ENCODE measurements at regions not wholly inside any gene's neighbourhood (a gene's known extent, or its start where the extent isn't known, plus 50 kb on each side); places are given as distances from the start of the nearest gene placed in this dataset.

DNA sequence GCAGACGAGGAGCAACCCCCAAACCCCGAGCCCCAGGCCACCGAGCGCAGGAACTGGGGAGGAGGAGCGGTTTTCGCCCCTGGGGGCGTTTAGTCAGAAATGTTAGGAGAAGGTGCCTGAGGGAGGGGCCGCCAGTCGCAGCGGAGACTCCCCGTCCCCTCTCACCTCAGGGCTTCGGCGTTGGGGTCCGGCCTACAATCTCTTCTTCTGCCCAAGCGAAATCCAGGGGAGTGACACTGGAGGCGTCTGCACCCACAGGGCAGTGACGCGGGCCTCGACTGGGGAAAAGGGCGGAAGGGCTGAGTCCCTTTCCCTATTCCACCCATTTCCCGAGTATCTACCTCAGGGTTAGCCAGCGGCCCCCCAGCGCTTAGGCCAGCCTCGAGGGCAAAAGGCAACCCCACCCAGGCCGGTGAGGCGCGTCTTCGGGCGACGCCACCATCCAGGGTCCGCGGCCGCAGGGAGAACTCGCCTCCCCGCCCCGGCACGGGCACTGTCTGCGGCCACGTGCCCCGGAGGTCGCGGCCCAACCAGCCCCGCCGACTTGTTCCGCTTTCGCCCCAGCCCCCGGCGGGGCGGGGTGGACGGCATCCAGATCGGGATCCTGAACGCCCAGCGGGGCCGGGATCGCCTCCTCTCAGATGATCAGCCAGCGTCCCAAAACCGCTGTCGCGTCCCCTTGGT, 118.7 kb upstream of the BARHL2 start:
- no peaks in the 10 kb centered on the region for H3K9me3 ChIP-seq
- H3K27ac ChIP-seq (replicated peaks in 1 of 4) = no peak overlapping the region
- no peak for DNase-seq (ENCODE audit: extremely low spot score)
- intact Hi-C loops (cut with DNase I) = no loop called here
- no peak for TF ChIP-seq POLR2A (IDR thresholded peaks at IDR 0.05; ENCODE audit: low read depth)
- TF ChIP-seq POLR2AphosphoS5 (IDR thresholded peaks at IDR 0.05) = no peak
- no peak for TF ChIP-seq EP300 (IDR thresholded peaks at IDR 0.05)
- TF ChIP-seq, protein P1, sequence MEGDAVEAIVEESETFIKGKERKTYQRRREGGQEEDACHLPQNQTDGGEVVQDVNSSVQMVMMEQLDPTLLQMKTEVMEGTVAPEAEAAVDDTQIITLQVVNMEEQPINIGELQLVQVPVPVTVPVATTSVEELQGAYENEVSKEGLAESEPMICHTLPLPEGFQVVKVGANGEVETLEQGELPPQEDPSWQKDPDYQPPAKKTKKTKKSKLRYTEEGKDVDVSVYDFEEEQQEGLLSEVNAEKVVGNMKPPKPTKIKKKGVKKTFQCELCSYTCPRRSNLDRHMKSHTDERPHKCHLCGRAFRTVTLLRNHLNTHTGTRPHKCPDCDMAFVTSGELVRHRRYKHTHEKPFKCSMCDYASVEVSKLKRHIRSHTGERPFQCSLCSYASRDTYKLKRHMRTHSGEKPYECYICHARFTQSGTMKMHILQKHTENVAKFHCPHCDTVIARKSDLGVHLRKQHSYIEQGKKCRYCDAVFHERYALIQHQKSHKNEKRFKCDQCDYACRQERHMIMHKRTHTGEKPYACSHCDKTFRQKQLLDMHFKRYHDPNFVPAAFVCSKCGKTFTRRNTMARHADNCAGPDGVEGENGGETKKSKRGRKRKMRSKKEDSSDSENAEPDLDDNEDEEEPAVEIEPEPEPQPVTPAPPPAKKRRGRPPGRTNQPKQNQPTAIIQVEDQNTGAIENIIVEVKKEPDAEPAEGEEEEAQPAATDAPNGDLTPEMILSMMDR (IDR thresholded peaks at IDR 0.05) = no peak
- no peaks in the 10 kb centered on the region for H3K36me3 ChIP-seq
- H3K27me3 ChIP-seq = peaks cover 0 to 95% (median 47%) of the 10 kb centered on the region in 4 donors
- 7% methylated on average over 17 of the region's 59 CpGs for WGBS
- H3K4me1 ChIP-seq = peaks cover 11 to 23% (median 22%) of the 10 kb centered on the region in 4 donors
- peak overlapping the region; percentile 44 to 53 (median 48) for H3K4me3 ChIP-seq

DNA sequence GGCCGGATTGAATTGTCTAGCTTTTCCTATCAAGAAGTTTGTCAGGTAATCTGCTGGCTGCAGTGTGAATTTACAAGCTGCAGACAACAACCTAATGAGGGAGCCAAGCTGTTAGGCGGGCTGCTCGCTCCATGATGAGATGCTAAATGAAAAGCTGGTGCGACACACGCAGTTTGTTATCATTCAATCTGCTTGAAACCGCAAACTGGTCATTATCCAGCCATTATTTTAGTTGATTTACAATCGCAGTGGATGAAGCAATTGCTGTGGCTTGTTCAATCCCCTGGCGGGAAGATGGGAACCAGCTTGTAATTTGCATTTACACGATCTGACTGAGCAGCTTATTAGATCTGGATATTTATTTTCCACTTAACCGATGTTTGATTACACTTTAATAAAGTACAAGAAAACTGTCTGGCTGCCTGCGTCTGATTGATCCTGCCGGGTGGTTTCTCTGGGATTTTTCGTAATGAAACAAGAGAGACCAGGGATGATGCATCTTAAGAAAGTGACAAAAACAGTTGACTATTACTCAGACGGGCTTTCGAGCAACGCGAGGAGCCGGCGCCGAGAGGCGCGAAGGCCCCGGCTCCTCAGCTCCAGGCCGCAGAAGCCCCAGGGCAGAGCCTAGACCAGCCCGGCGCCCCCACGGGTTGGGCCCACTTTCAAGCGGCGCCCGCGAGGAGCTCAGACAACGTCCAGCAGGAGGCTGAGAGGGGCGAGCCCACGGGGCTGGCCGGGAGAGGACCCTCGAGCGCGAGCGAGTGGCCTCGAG, 118.0 kb upstream of the BARHL2 start:
- peak overlapping the region; percentile 44 to 53 (median 48) for H3K4me3 ChIP-seq
- no peaks in the 10 kb centered on the region for H3K36me3 ChIP-seq
- intact Hi-C loops (cut with DNase I) = no loop called here
- H3K4me1 ChIP-seq = peaks cover 11 to 23% (median 22%) of the 10 kb centered on the region in 4 donors
- DNase-seq (ENCODE audit: extremely low spot score) = no peak
- 36% methylated on average over 23 of the region's 40 CpGs for WGBS
- peaks cover 0 to 91% (median 46%) of the 10 kb centered on the region in 4 donors for H3K27me3 ChIP-seq
- H3K27ac ChIP-seq (replicated peaks in 1 of 4) = no peak overlapping the region
- H3K9me3 ChIP-seq = no peaks in the 10 kb centered on the region
- TF ChIP-seq, protein P1 (IDR thresholded peaks at IDR 0.05) = no peak
- TF ChIP-seq EP300 (IDR thresholded peaks at IDR 0.05) = no peak
- TF ChIP-seq POLR2AphosphoS5 (IDR thresholded peaks at IDR 0.05) = no peak
- no peak for TF ChIP-seq POLR2A (IDR thresholded peaks at IDR 0.05; ENCODE audit: low read depth)

DNA sequence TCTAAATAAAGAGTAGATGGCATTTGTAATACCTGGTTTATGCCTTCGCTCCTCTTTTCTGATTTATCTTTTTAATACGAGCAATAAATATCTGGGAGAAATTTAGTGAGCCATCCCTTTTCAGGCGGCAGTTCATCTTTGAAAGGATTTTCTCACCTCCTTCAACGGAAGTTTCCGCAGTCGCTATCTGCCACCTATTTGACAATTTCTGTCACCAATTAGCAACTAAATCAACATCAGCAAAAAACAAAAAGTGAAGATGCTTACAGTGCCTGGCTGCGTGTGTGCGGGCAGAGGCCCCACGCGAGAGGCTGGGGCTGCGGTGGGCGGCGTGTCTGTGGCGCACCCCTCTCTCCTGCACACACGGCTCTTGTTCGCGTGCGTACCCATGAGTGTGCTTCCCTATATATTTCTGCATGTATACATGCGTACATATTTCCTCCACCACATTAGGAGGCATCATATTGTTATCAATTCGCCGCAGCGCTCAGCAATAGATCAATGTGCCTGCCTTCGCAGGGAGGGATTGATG, 117.3 kb upstream of the BARHL2 start:
- intact Hi-C loops (cut with DNase I) = no loop called here
- Histone ChIP-seq H3K9me3 (no peaks in the 10 kb centered on the region), H3K27ac (replicated peaks in 1 of 4) (no peak overlapping the region), H3K4me3 (no peak overlapping the region), H3K27me3 (peaks cover 0 to 84% (median 46%) of the 10 kb centered on the region in 4 donors), H3K36me3 (no peaks in the 10 kb centered on the region), H3K4me1 (peaks cover 11 to 23% (median 22%) of the 10 kb centered on the region in 4 donors)
- 18% methylated on average over 23 of the region's 23 CpGs for WGBS
- no peak for DNase-seq (ENCODE audit: extremely low spot score)
- TF ChIP-seq EP300 (IDR thresholded peaks at IDR 0.05) (no peak), POLR2A (IDR thresholded peaks at IDR 0.05; ENCODE audit: low read depth) (no peak), POLR2AphosphoS5 (IDR thresholded peaks at IDR 0.05) (no peak)
- TF ChIP-seq, protein P1 (IDR thresholded peaks at IDR 0.05) = no peak

DNA sequence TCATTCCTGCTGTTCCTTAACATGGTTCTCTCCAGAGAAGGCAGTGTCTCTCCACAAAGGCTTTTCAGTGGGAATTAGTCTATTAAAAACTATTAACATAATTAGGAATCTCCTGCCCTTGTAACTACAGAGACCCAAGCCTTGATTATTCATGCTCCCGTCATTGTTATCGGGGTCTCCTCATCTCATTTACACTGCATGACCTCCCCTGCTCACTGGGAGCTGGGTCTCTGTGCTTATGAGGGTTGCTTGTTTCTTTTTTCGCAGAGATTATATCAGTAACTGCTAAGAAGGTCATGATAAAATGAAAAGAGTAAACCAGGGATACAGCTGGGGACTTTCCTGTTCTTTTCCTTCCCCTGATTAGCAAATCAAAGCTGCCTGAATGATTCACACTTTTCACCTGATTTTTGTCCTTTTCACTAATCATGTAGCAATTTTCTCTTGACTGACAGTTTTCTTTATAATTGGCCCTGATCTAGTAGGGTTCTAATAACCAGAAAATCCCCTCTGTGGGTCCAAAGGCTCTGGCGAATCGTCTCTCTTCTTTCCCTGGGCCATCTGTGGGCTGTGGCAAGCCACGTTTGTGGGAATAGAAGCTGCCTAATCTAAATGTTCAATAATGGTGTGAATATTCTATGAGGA, 116.5 kb upstream of the BARHL2 start:
- DNase-seq (ENCODE audit: extremely low spot score) = no peak
- Histone ChIP-seq H3K9me3 (no peaks in the 10 kb centered on the region), H3K4me3 (no peak overlapping the region), H3K27ac (replicated peaks in 1 of 4) (no peak overlapping the region), H3K4me1 (peaks cover 11 to 23% (median 22%) of the 10 kb centered on the region in 4 donors), H3K36me3 (no peaks in the 10 kb centered on the region), H3K27me3 (peaks cover 0 to 76% (median 43%) of the 10 kb centered on the region in 4 donors)
- TF ChIP-seq EP300 (IDR thresholded peaks at IDR 0.05) (no peak), POLR2AphosphoS5 (IDR thresholded peaks at IDR 0.05) (no peak), POLR2A (IDR thresholded peaks at IDR 0.05; ENCODE audit: low read depth) (no peak)
- TF ChIP-seq, protein P1 (IDR thresholded peaks at IDR 0.05) = no peak
- intact Hi-C loops (cut with DNase I) = no loop called here
- WGBS = 39% methylated on average over 6 of the region's 6 CpGs
